ENCODE measurements at regions not wholly inside any gene's neighbourhood (a gene's known extent, or its start where the extent isn't known, plus 50 kb on each side); places are given as distances from the start of the nearest gene placed in this dataset.

DNA sequence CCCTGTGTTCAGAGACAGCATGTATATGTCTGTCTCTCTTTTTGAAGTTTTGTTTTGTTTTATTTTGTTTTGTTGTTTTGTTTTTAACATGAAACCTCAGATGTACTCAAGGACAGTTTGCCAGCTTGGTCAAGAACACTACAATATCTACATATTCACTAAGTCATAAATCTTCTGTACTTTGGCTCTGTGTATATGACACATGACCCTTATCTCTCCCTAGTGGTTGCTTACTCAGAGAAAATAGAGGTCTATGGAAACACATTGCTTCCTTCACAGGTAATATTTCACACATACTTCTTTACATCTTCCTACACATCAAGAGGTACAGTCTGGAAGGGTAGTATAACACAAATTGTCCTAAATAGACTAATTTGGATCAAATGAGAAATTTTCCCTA is 312.6 kb upstream of the VRK2 start:
- no peaks in the 10 kb centered on the region for H3K27me3 ChIP-seq
- intact Hi-C loops (cut with DNase I): no loop called here

GRCh38 chr2:57740891-57741290 is 305.7 kb upstream of the VRK2 start:
- DNase-seq: no peak
- Histone ChIP-seq H3K36me3 (no peaks in the 10 kb centered on the region), H3K4me1 (no peaks in the 10 kb centered on the region), H3K4me3 (no peak overlapping the region), H3K27ac (no peak overlapping the region), H3K27me3 (no peaks in the 10 kb centered on the region), H3K9me3 (no peaks in the 10 kb centered on the region)
- WGBS, 2 donors: 68 to 85% methylated on average over 6 of the region's 6 CpGs
- intact Hi-C loops (cut with DNase I): no loop called here
- TF ChIP-seq POLR2AphosphoS5 (IDR thresholded peaks at IDR 0.05): no peak
- no peak for TF ChIP-seq EP300 (IDR thresholded peaks at IDR 0.05)

More for the DNA sequence above, 312.6 kb upstream of the VRK2 start:
- no peak for DNase-seq
- Histone ChIP-seq H3K27ac (no peak overlapping the region), H3K36me3 (no peaks in the 10 kb centered on the region), H3K4me3 (no peak overlapping the region), H3K4me1 (no peaks in the 10 kb centered on the region), H3K9me3 (no peaks in the 10 kb centered on the region)
- TF ChIP-seq POLR2AphosphoS5 (IDR thresholded peaks at IDR 0.05) (no peak), EP300 (IDR thresholded peaks at IDR 0.05) (no peak), POLR2A (IDR thresholded peaks at IDR 0.05) (no peak)
- TF ChIP-seq, protein P1, sequence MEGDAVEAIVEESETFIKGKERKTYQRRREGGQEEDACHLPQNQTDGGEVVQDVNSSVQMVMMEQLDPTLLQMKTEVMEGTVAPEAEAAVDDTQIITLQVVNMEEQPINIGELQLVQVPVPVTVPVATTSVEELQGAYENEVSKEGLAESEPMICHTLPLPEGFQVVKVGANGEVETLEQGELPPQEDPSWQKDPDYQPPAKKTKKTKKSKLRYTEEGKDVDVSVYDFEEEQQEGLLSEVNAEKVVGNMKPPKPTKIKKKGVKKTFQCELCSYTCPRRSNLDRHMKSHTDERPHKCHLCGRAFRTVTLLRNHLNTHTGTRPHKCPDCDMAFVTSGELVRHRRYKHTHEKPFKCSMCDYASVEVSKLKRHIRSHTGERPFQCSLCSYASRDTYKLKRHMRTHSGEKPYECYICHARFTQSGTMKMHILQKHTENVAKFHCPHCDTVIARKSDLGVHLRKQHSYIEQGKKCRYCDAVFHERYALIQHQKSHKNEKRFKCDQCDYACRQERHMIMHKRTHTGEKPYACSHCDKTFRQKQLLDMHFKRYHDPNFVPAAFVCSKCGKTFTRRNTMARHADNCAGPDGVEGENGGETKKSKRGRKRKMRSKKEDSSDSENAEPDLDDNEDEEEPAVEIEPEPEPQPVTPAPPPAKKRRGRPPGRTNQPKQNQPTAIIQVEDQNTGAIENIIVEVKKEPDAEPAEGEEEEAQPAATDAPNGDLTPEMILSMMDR (IDR thresholded peaks at IDR 0.05): no peak

DNA sequence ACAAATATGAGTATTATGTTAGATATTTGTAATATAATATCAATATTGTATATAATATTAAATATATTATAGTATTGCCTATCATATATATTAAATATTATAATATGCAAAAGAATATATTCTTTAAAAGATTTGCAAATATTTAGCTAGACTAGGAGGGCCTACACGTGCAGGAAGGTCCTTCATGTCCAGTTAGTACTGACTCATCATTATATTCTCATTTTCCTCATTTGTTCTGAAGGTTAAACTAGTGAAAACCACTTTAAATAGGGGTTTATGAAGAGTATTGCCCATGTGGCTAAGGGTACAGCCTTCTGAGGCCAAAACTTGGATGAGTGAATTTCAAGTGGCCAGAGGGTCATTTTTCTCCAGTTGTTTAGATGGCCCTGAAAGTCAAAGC is 293.0 kb upstream of the VRK2 start:
- Histone ChIP-seq H3K4me1 (no peaks in the 10 kb centered on the region), H3K27me3 (no peaks in the 10 kb centered on the region), H3K4me3 (no peak overlapping the region), H3K9me3 (no peaks in the 10 kb centered on the region), H3K27ac (no peak overlapping the region), H3K36me3 (no peaks in the 10 kb centered on the region)
- TF ChIP-seq POLR2A (IDR thresholded peaks at IDR 0.05) (no peak), POLR2AphosphoS5 (IDR thresholded peaks at IDR 0.05) (no peak), EP300 (IDR thresholded peaks at IDR 0.05) (no peak)
- TF ChIP-seq, protein P1 (IDR thresholded peaks at IDR 0.05): no peak
- intact Hi-C loops (cut with DNase I): no loop called here
- WGBS, 2 donors: 73 to 86% methylated on average over 1 of the region's 1 CpG
- DNase-seq: no peak

GRCh38 chr2:57758686-57759085 is 287.9 kb upstream of the VRK2 start:
- intact Hi-C loops (cut with DNase I): no loop called here
- no peaks in the 10 kb centered on the region for H3K27me3 ChIP-seq
- H3K9me3 ChIP-seq: no peaks in the 10 kb centered on the region
- 37 to 63% methylated on average over 2 of the region's 2 CpGs for WGBS, 2 donors
- no peak overlapping the region for H3K27ac ChIP-seq
- no peak for DNase-seq
- no peak for TF ChIP-seq POLR2A (IDR thresholded peaks at IDR 0.05)
- TF ChIP-seq, protein P1 (IDR thresholded peaks at IDR 0.05): no peak
- TF ChIP-seq EP300 (IDR thresholded peaks at IDR 0.05): no peak
- no peak for TF ChIP-seq POLR2AphosphoS5 (IDR thresholded peaks at IDR 0.05)
- H3K36me3 ChIP-seq: no peaks in the 10 kb centered on the region
- H3K4me3 ChIP-seq: no peak overlapping the region
- H3K4me1 ChIP-seq: peaks cover 0 to 14% (median 9%) of the 10 kb centered on the region in 4 donors

- Histone ChIP-seq H3K27me3 (no peaks in the 10 kb centered on the region), H3K9me3 (no peaks in the 10 kb centered on the region), H3K36me3 (no peaks in the 10 kb centered on the region), H3K4me3 (no peak overlapping the region), H3K27ac (no peak overlapping the region), H3K4me1 (peaks cover 0 to 14% (median 9%) of the 10 kb centered on the region in 4 donors)
- no peak for DNase-seq
- intact Hi-C loops (cut with DNase I): no loop called here
- TF ChIP-seq, protein P1 (IDR thresholded peaks at IDR 0.05): no peak
- TF ChIP-seq EP300 (IDR thresholded peaks at IDR 0.05) (no peak), POLR2AphosphoS5 (IDR thresholded peaks at IDR 0.05) (no peak), POLR2A (IDR thresholded peaks at IDR 0.05) (no peak)
- 20 to 50% methylated on average over 5 of the region's 5 CpGs for WGBS, 2 donors
Measured at GRCh38 chr2:57759131-57759530, 287.5 kb upstream of the VRK2 start.
